COLO668 (cell line): ENCODE measurements at regions not wholly inside any gene's neighbourhood (a gene's known extent, or its start where the extent isn't known, plus 50 kb on each side); places are given as distances from the start of the nearest gene placed in this dataset.

Experiments used
- DNase-seq: peaks from one replicate; lab custom pipeline; 2025; ENCODE audit not compliant: unreplicated experiment; lab: John Stamatoyannopoulos, UW

GRCh38 chr3:145936971-145937370, 224.0 kb downstream of the PLOD2 start:
- DNase-seq, result no peak

GRCh38 chr3:145939431-145939830, 221.6 kb downstream of the PLOD2 start:
- peak; percentile 3 for DNase-seq

GRCh38 chr3:145942052-145942451, 218.9 kb downstream of the PLOD2 start:
- DNase-seq, result no peak

- no peak for DNase-seq
Observed at GRCh38 chr3:145943952-145944351, 217.0 kb downstream of the PLOD2 start.

- DNase-seq, result no peak
Observed at GRCh38 chr3:145951441-145951840, 209.5 kb downstream of the PLOD2 start.

GRCh38 chr3:145952536-145952935, 208.4 kb downstream of the PLOD2 start:
- DNase-seq, result no peak

GRCh38 chr3:145953316-145953715, 207.7 kb downstream of the PLOD2 start:
- DNase-seq, result no peak

- DNase-seq, result no peak
Observed at GRCh38 chr3:145959457-145960088, 201.4 kb downstream of the PLOD2 start.

GRCh38 chr3:145963111-145963510, 197.9 kb downstream of the PLOD2 start:
- no peak for DNase-seq

- no peak for DNase-seq
Observed at GRCh38 chr3:145967043-145967442, 193.9 kb downstream of the PLOD2 start.

GRCh38 chr3:145971186-145971585, 189.8 kb downstream of the PLOD2 start:
- DNase-seq, result no peak

GRCh38 chr3:145972851-145973250, 188.1 kb downstream of the PLOD2 start:
- DNase-seq, result no peak

GRCh38 chr3:145981056-145981455, 179.9 kb downstream of the PLOD2 start:
- DNase-seq, result no peak

- no peak for DNase-seq
Observed at GRCh38 chr3:145983101-145983500, 177.9 kb downstream of the PLOD2 start.
